Peyer's patch (tissue), 4 donors: ENCODE measurements at regions not wholly inside any gene's neighbourhood (a gene's known extent, or its start where the extent isn't known, plus 50 kb on each side); places are given as distances from the start of the nearest gene placed in this dataset.
"Not testable (repeated sequence)": the region's sequence is repeated elsewhere in the genome, so short reads cannot be mapped to it uniquely, and the experiment has no call there.

ENCODE experiments used
- DNase-seq, 3 donors: peaks; one replicate each; pipeline ENCODE4 v3.0.0-alpha.2; 2017 to 2019
- H3K27ac ChIP-seq, 4 donors: fragments of 200-600 bp; sonication (generic); one replicate each; pipeline ENCODE4 v1.5.1; 2016 to 2019
- H3K27me3 ChIP-seq, 2 donors: fragments of 200-600 bp; sonication (generic); one replicate each; pipeline ENCODE4 v1.5.1; 2019
- H3K36me3 ChIP-seq, 3 donors: fragments of 200-600 bp; sonication (generic); one replicate each; pipeline ENCODE4 v1.5.1; 2016 to 2019
- H3K4me1 ChIP-seq, 4 donors: fragments of 200-600 bp; sonication (generic); one replicate each; pipeline ENCODE4 v1.5.1; 2016 to 2019
- H3K4me3 ChIP-seq, 4 donors: fragments of 200-600 bp; sonication (generic); 1 replicate in 3 of 4; 2 replicates in 1 of 4; pipeline ENCODE4 v1.5.1; 2016 to 2019; ENCODE audit warnings: mild to moderate bottlenecking in 1 of 4
- H3K9me3 ChIP-seq, 4 donors: fragments of 200-600 bp; sonication (generic); one replicate each; pipeline ENCODE4 v1.5.1; 2016 to 2019; ENCODE audit warnings: mild to moderate bottlenecking in 1 of 4
- POLR2A ChIP-seq, 2 donors: fragments of 450-650 bp; IDR thresholded peaks; one replicate each; pipeline ENCODE4 v1.5.1; 2017; ENCODE audit warnings: antibody characterized with exemption in 2 of 2, mild to moderate bottlenecking in 2 of 2, moderate library complexity in 2 of 2
- TF ChIP-seq, protein P1 (sequence below), 6 experiments: fragments of 450-650 bp in 4 of 6; fragments of 200-600 bp in 2 of 6; sonication (generic) in 1 of 6; IDR thresholded peaks; one replicate each; pipeline ENCODE4 v1.5.1; 2017 to 2019; ENCODE audit warnings: antibody characterized with exemption in 6 of 6, mild to moderate bottlenecking in 3 of 6, moderate library complexity in 1 of 6

DNA sequence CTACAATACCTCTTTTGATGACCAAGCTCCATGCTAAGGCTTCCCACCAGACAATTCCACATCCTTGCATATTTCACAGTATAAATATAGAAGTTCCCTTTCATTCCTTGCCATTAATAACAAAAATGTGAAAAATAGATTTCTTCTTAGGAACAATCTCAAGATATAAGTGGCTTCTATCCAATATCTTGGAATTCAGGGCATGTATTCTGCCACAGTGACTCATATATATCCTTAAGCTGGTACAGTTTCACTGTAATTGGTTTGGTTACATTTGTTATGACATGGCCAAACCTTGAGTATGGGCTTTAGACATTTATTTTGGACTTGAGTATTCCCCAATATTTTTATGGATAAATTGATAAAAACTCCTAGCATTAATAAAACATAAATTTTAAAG, 181.7 kb upstream of the DDX53 start:
- TF ChIP-seq POLR2A (IDR thresholded peaks at IDR 0.05): no peak
- TF ChIP-seq, protein P1, sequence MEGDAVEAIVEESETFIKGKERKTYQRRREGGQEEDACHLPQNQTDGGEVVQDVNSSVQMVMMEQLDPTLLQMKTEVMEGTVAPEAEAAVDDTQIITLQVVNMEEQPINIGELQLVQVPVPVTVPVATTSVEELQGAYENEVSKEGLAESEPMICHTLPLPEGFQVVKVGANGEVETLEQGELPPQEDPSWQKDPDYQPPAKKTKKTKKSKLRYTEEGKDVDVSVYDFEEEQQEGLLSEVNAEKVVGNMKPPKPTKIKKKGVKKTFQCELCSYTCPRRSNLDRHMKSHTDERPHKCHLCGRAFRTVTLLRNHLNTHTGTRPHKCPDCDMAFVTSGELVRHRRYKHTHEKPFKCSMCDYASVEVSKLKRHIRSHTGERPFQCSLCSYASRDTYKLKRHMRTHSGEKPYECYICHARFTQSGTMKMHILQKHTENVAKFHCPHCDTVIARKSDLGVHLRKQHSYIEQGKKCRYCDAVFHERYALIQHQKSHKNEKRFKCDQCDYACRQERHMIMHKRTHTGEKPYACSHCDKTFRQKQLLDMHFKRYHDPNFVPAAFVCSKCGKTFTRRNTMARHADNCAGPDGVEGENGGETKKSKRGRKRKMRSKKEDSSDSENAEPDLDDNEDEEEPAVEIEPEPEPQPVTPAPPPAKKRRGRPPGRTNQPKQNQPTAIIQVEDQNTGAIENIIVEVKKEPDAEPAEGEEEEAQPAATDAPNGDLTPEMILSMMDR (IDR thresholded peaks at IDR 0.05): no peak
- no peak for DNase-seq
- Histone ChIP-seq H3K36me3 (no peaks in the 10 kb centered on the region), H3K9me3 (no peaks in the 10 kb centered on the region), H3K27me3 (no peaks in the 10 kb centered on the region), H3K4me3 (no peak overlapping the region), H3K27ac (no peak overlapping the region), H3K4me1 (no peaks in the 10 kb centered on the region)

DNA sequence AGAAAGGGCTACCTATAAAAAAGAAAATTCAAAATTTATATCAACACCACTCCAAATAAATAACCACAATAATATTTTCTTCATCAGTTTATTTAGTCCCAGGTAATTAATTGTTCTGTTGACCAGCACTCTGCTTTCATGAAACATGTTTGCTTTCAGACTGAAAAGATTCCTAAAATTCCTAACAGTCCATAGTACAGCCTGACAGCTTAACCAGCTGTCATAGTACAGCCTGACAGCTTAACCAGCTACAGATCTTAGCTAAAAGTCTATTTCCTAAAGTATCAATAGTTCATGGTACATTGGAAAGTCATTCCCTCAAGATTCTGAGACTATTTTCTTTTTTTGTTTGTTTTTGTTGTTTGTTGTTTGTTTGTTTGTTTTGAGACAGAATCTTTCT, 144.1 kb upstream of the DDX53 start:
- H3K27ac ChIP-seq: no peak overlapping the region
- H3K27me3 ChIP-seq: no peaks in the 10 kb centered on the region
- H3K9me3 ChIP-seq: no peaks in the 10 kb centered on the region
- no peak for DNase-seq
- H3K36me3 ChIP-seq: no peaks in the 10 kb centered on the region
- H3K4me1 ChIP-seq: no peaks in the 10 kb centered on the region
- no peak overlapping the region for H3K4me3 ChIP-seq
- no peak for TF ChIP-seq POLR2A (IDR thresholded peaks at IDR 0.05)
- TF ChIP-seq, protein P1 (IDR thresholded peaks at IDR 0.05): no peak

DNA sequence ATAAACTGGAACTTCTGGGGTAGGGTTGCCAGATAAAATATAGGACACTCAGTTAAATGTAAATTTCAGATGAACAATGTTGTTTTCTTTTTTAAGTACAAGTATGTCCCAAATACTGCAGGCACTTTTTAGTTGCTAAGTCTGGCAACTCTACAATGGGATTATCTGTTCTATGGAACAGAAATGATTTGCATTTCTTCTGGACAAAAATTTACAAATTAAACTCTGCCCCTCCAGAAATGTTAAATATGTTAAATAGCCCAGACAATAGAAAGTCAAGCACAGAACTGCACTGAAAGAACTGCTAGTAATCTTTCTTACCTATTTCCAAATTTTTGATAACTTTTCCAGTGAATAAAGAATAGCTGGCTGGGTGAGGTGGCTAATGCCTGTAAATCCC, 140.1 kb upstream of the DDX53 start:
- H3K9me3 ChIP-seq: no peaks in the 10 kb centered on the region
- H3K27ac ChIP-seq: no peak overlapping the region
- no peak for DNase-seq
- no peaks in the 10 kb centered on the region for H3K36me3 ChIP-seq
- TF ChIP-seq, protein P1 (IDR thresholded peaks at IDR 0.05): no peak
- no peak for TF ChIP-seq POLR2A (IDR thresholded peaks at IDR 0.05)
- no peaks in the 10 kb centered on the region for H3K27me3 ChIP-seq
- H3K4me1 ChIP-seq: no peaks in the 10 kb centered on the region
- H3K4me3 ChIP-seq: no peak overlapping the region

DNA sequence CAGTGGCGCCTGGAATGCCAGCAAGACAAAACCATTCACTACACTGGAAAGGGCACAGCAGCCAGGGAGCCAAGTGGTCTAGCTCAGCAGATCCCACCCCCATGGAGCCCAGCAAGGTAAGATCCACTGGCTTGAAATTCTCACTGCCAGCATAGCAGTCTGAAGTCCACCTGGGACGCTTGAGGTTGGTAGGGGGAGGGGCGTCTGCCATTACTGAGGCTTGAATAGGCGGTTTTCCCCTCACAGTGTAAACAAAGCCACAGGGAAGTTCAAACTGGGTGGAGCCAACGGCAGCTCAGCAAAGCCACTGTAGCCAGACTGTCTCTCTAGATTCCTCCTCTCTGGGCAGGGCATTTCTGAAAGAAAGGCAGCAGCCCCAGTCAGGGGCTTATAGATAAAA, 133.0 kb upstream of the DDX53 start:
- not testable (repeated sequence) for H3K4me1 ChIP-seq, H3K9me3 ChIP-seq, H3K27ac ChIP-seq, H3K27me3 ChIP-seq, H3K4me3 ChIP-seq, H3K36me3 ChIP-seq, DNase-seq

DNA sequence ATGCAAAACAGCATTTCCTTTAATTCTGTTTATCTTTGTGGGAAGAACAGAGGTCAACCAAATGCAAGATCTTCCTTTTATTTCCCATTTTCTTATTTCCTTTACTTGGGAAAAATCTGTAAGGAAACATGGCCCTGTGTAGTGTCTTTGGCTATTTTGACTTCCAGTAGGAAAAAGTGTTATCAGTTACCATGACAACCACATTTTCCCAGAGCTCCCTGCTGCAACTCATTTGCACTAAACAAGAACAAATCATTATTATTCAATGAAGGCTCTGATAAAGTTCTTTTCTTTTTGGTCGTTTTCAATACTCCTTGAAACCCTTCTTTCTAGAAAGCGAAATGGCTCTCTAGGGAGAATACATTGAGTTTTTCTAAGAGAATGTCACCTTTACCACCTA, 117.2 kb upstream of the DDX53 start:
- DNase-seq: no peak
- no peaks in the 10 kb centered on the region for H3K9me3 ChIP-seq
- H3K4me1 ChIP-seq: no peaks in the 10 kb centered on the region
- no peaks in the 10 kb centered on the region for H3K36me3 ChIP-seq
- H3K27ac ChIP-seq: no peak overlapping the region
- H3K4me3 ChIP-seq: no peak overlapping the region
- no peak for TF ChIP-seq POLR2A (IDR thresholded peaks at IDR 0.05)
- TF ChIP-seq, protein P1 (IDR thresholded peaks at IDR 0.05): no peak
- no peaks in the 10 kb centered on the region for H3K27me3 ChIP-seq

DNA sequence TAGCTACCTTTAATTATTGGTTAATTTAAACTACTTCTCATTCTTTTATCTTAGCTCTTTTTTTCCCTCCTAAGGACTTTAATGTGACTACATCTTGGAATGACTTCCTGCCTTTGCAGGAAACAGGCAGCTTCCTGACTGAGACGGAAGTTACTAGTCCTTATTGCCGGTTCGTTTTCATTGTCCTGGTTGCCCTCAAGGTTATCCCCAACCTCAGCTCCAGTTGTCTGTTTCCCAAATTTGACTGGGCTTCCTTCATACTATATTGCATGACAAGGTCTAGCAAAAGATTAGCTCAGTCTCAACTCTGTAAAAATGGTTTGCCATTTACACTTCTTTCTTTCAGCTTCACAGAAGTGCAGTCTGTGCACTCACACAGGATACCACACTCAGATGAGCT, 109.9 kb upstream of the DDX53 start:
- no peak for DNase-seq
- Histone ChIP-seq H3K27me3 (no peaks in the 10 kb centered on the region), H3K27ac (no peak overlapping the region), H3K4me3 (no peak overlapping the region), H3K9me3 (no peaks in the 10 kb centered on the region), H3K36me3 (no peaks in the 10 kb centered on the region), H3K4me1 (no peaks in the 10 kb centered on the region)
- TF ChIP-seq POLR2A (IDR thresholded peaks at IDR 0.05): no peak
- TF ChIP-seq, protein P1 (IDR thresholded peaks at IDR 0.05): no peak
